ENCODE measurements at regions not wholly inside any gene's neighbourhood (a gene's known extent, or its start where the extent isn't known, plus 50 kb on each side); places are given as distances from the start of the nearest gene placed in this dataset.

DNA sequence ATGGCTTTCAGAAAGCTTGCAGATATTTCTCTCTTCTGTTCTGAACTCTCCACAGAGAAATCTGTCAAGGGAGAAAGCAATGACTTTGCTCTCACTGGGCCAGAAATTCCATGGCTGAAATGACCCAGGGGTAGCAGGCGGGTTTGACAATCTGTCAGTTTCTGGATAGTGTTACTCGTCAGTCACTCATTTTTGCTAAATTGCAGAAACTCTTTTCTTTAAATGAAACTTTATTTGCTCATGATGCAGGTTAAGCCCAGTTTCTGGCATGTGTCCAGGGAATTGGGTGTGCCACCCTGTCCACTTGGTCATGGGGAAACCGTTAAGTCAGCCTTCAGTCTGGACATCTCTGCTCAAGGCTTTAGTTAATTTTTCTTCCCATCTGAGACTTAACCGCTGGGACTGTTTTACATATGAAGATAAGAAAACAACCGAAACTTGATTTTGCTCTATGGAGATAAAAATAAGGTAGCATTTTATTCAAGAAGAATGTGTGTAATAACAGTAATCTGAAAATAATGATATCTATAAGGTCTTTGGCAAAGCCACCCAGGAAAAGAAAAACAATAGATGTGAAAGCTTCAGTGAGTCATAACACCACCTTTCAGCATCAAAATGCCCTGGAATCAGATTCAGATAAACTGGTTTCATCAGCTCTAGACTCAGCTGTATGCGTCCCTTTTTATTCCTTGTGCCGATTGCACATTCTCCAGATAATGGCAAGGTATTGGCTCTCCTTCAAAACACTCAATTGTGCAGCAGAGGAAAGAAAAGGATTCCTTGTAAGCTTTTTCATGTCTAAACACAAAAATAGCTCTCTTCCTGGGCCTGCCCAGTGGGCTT lies 308.3 kb downstream of the ZSWIM6 start:
- H3K36me3 ChIP-seq (ENCODE audit: control insufficient read depth, low read depth, low read length), result no peaks in the 10 kb centered on the region
- no peaks in the 10 kb centered on the region for H3K9me3 ChIP-seq (ENCODE audit: control insufficient read depth, low read depth, low read length)
- no peaks in the 10 kb centered on the region for H3K27me3 ChIP-seq (ENCODE audit: control insufficient read depth, insufficient read depth, low read length)
- H3K9ac ChIP-seq (ENCODE audit: low read length), result no peak overlapping the region
- H3K27ac ChIP-seq (ENCODE audit: low read length), result no peak overlapping the region
- peaks cover 5% of the 10 kb centered on the region for H3K4me1 ChIP-seq (ENCODE audit: control insufficient read depth, low read depth, low read length)
- H3K4me3 ChIP-seq (ENCODE audit: low read length), result no peak overlapping the region

- Histone ChIP-seq H3K4me3 (ENCODE audit: low read length) (no peak overlapping the region), H3K9ac (ENCODE audit: low read length) (no peak overlapping the region), H3K9me3 (ENCODE audit: control insufficient read depth, low read depth, low read length) (no peaks in the 10 kb centered on the region), H3K36me3 (ENCODE audit: control insufficient read depth, low read depth, low read length) (no peaks in the 10 kb centered on the region), H3K27me3 (ENCODE audit: control insufficient read depth, insufficient read depth, low read length) (no peaks in the 10 kb centered on the region), H3K4me1 (ENCODE audit: control insufficient read depth, low read depth, low read length) (peaks cover 5% of the 10 kb centered on the region), H3K27ac (ENCODE audit: low read length) (no peak overlapping the region)
These were observed 309.9 kb downstream of the ZSWIM6 start for GRCh38 chr5:61641748-61642565.

- Histone ChIP-seq H3K9ac (ENCODE audit: low read length) (no peak overlapping the region), H3K9me3 (ENCODE audit: control insufficient read depth, low read depth, low read length) (no peaks in the 10 kb centered on the region), H3K36me3 (ENCODE audit: control insufficient read depth, low read depth, low read length) (no peaks in the 10 kb centered on the region), H3K4me3 (ENCODE audit: low read length) (no peak overlapping the region), H3K27ac (ENCODE audit: low read length) (no peak overlapping the region), H3K27me3 (ENCODE audit: control insufficient read depth, insufficient read depth, low read length) (no peaks in the 10 kb centered on the region), H3K4me1 (ENCODE audit: control insufficient read depth, low read depth, low read length) (no peaks in the 10 kb centered on the region)
These were observed 315.6 kb downstream of the ZSWIM6 start for GRCh38 chr5:61647672-61648071.

GRCh38 chr5:61649231-61649630 lies 317.2 kb downstream of the ZSWIM6 start:
- Histone ChIP-seq H3K4me3 (ENCODE audit: low read length) (no peak overlapping the region), H3K27me3 (ENCODE audit: control insufficient read depth, insufficient read depth, low read length) (no peaks in the 10 kb centered on the region), H3K9me3 (ENCODE audit: control insufficient read depth, low read depth, low read length) (no peaks in the 10 kb centered on the region), H3K4me1 (ENCODE audit: control insufficient read depth, low read depth, low read length) (no peaks in the 10 kb centered on the region), H3K27ac (ENCODE audit: low read length) (no peak overlapping the region), H3K9ac (ENCODE audit: low read length) (no peak overlapping the region), H3K36me3 (ENCODE audit: control insufficient read depth, low read depth, low read length) (no peaks in the 10 kb centered on the region)

- H3K36me3 ChIP-seq (ENCODE audit: control insufficient read depth, low read depth, low read length), result no peaks in the 10 kb centered on the region
- no peaks in the 10 kb centered on the region for H3K27me3 ChIP-seq (ENCODE audit: control insufficient read depth, insufficient read depth, low read length)
- no peaks in the 10 kb centered on the region for H3K4me1 ChIP-seq (ENCODE audit: control insufficient read depth, low read depth, low read length)
- H3K9me3 ChIP-seq (ENCODE audit: control insufficient read depth, low read depth, low read length), result no peaks in the 10 kb centered on the region
- no peak overlapping the region for H3K27ac ChIP-seq (ENCODE audit: low read length)
- no peak overlapping the region for H3K9ac ChIP-seq (ENCODE audit: low read length)
- no peak overlapping the region for H3K4me3 ChIP-seq (ENCODE audit: low read length)
These were observed 317.9 kb downstream of the ZSWIM6 start for GRCh38 chr5:61649971-61650370.

GRCh38 chr5:61650661-61651060 lies 318.6 kb downstream of the ZSWIM6 start:
- Histone ChIP-seq H3K9ac (ENCODE audit: low read length) (no peak overlapping the region), H3K4me3 (ENCODE audit: low read length) (no peak overlapping the region), H3K9me3 (ENCODE audit: control insufficient read depth, low read depth, low read length) (no peaks in the 10 kb centered on the region), H3K27me3 (ENCODE audit: control insufficient read depth, insufficient read depth, low read length) (no peaks in the 10 kb centered on the region), H3K4me1 (ENCODE audit: control insufficient read depth, low read depth, low read length) (no peaks in the 10 kb centered on the region), H3K27ac (ENCODE audit: low read length) (no peak overlapping the region), H3K36me3 (ENCODE audit: control insufficient read depth, low read depth, low read length) (no peaks in the 10 kb centered on the region)

DNA sequence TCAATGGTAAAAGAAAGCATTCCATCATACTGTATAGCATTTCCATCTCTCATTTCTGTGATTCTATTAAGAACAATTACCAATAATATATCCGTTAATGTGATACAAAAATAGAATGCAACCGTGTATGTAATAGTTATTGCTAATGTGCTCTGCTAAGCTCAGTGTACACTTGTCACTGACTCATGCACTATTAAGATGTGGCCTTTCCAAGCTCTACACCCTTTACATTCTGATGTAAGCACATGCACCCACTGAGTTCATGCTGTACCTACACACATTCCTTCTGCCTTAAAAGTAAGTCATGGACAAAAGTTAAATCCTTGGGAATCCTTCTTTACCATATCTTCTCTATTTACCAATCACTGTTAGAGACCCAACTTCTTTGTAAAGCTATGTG lies 319.1 kb downstream of the ZSWIM6 start:
- Histone ChIP-seq H3K9ac (ENCODE audit: low read length) (no peak overlapping the region), H3K9me3 (ENCODE audit: control insufficient read depth, low read depth, low read length) (no peaks in the 10 kb centered on the region), H3K4me3 (ENCODE audit: low read length) (no peak overlapping the region), H3K36me3 (ENCODE audit: control insufficient read depth, low read depth, low read length) (no peaks in the 10 kb centered on the region), H3K27ac (ENCODE audit: low read length) (no peak overlapping the region), H3K4me1 (ENCODE audit: control insufficient read depth, low read depth, low read length) (no peaks in the 10 kb centered on the region), H3K27me3 (ENCODE audit: control insufficient read depth, insufficient read depth, low read length) (no peaks in the 10 kb centered on the region)

DNA sequence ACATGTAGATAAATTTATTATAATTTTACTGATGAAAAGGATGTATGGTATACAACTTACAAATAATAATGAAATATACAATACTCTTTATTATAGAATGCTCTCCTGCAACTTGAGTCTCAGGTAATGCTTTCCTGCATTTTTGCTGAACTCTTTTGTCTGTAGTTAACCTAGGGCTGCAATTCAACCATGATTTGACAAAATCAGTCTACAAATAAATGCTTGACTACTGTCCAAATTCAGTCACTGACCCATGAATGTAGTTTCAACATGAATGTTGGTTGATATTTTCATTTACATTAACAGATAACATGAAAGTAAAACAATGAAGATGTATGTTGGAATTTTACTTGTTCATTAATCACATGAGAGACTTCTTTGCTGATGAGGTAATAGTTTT lies 320.9 kb downstream of the ZSWIM6 start:
- Histone ChIP-seq H3K27ac (ENCODE audit: low read length) (no peak overlapping the region), H3K36me3 (ENCODE audit: control insufficient read depth, low read depth, low read length) (no peaks in the 10 kb centered on the region), H3K4me1 (ENCODE audit: control insufficient read depth, low read depth, low read length) (no peaks in the 10 kb centered on the region), H3K9me3 (ENCODE audit: control insufficient read depth, low read depth, low read length) (no peaks in the 10 kb centered on the region), H3K27me3 (ENCODE audit: control insufficient read depth, insufficient read depth, low read length) (no peaks in the 10 kb centered on the region), H3K4me3 (ENCODE audit: low read length) (no peak overlapping the region), H3K9ac (ENCODE audit: low read length) (no peak overlapping the region)

DNA sequence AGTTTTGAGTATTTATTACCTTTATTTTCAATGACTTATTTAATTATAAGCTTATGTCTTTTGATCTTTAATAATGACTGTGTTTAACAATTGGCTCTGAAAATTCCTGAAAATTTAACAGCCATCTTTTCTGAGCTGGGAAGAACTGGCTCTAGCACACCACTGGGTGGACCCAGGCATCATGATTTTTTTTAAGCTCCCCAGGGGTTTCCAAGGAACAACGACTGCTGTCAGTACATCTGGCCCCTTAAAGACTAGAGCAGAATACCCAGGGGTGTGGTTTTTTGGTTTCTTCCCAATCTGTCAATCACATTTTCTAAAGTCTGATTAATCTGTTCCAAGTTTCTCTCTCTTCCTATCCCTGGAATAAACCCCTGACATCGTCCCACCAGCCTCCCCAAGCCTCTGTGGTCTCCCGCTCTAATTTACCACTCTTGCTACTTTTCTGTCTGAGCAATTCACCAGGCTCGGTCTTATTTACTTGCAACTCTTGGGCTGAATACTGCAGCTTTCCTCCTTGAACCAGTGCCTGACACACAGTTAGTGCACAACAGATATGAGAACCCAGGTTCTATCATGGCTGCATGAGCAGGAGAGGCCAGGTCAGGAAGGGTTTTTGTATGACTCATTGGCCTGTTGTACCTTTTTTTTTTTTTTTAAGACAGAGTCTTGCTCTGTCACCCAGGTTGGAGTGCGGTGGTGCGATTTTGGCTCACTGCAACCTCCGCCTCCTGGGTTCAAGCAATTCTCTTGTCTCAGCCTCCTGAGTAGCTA lies 321.9 kb downstream of the ZSWIM6 start:
- Histone ChIP-seq H3K27ac (ENCODE audit: low read length) (no peak overlapping the region), H3K4me3 (ENCODE audit: low read length) (no peak overlapping the region), H3K9me3 (ENCODE audit: control insufficient read depth, low read depth, low read length) (no peaks in the 10 kb centered on the region), H3K4me1 (ENCODE audit: control insufficient read depth, low read depth, low read length) (peaks cover 6% of the 10 kb centered on the region), H3K36me3 (ENCODE audit: control insufficient read depth, low read depth, low read length) (no peaks in the 10 kb centered on the region), H3K27me3 (ENCODE audit: control insufficient read depth, insufficient read depth, low read length) (no peaks in the 10 kb centered on the region), H3K9ac (ENCODE audit: low read length) (no peak overlapping the region)

GRCh38 chr5:61654876-61655275 lies 322.8 kb downstream of the ZSWIM6 start:
- no peaks in the 10 kb centered on the region for H3K9me3 ChIP-seq (ENCODE audit: control insufficient read depth, low read depth, low read length)
- H3K27ac ChIP-seq (ENCODE audit: low read length), result no peak overlapping the region
- H3K9ac ChIP-seq (ENCODE audit: low read length), result no peak overlapping the region
- peaks cover 14% of the 10 kb centered on the region for H3K4me1 ChIP-seq (ENCODE audit: control insufficient read depth, low read depth, low read length)
- no peaks in the 10 kb centered on the region for H3K36me3 ChIP-seq (ENCODE audit: control insufficient read depth, low read depth, low read length)
- no peak overlapping the region for H3K4me3 ChIP-seq (ENCODE audit: low read length)
- H3K27me3 ChIP-seq (ENCODE audit: control insufficient read depth, insufficient read depth, low read length), result peaks cover 5% of the 10 kb centered on the region

DNA sequence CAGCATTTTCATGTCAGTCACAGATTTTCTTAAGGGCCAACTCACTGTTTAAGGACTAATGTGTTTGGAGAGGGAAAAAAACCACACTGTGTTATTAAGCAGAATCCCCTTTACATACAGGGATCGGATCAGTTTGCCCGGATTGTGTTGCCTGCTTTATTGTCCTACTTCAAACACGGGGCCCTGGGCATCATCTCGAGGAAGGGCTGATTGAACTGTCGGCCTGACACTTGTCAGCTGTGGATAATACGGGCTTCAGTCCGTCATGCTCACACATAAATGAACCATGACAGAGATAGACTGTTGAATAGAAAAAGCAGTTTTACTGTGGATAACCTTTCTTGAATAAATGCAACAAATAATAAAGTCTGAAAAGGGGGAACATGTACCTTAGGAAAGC lies 325.0 kb downstream of the ZSWIM6 start:
- H3K9me3 ChIP-seq (ENCODE audit: control insufficient read depth, low read depth, low read length), result no peaks in the 10 kb centered on the region
- H3K9ac ChIP-seq (ENCODE audit: low read length), result no peak overlapping the region
- peaks cover 14% of the 10 kb centered on the region for H3K4me1 ChIP-seq (ENCODE audit: control insufficient read depth, low read depth, low read length)
- no peak overlapping the region for H3K27ac ChIP-seq (ENCODE audit: low read length)
- no peaks in the 10 kb centered on the region for H3K36me3 ChIP-seq (ENCODE audit: control insufficient read depth, low read depth, low read length)
- peaks cover 9% of the 10 kb centered on the region for H3K27me3 ChIP-seq (ENCODE audit: control insufficient read depth, insufficient read depth, low read length)
- no peak overlapping the region for H3K4me3 ChIP-seq (ENCODE audit: low read length)
